ENCODE measurements at regions not wholly inside any gene's neighbourhood (a gene's known extent, or its start where the extent isn't known, plus 50 kb on each side); places are given as distances from the start of the nearest gene placed in this dataset.
A peak's percentile ranks its signal among the peaks of the same experiment; 100 is the strongest.

- H3K27ac ChIP-seq: no peak overlapping the region
- H3K27me3 ChIP-seq: no peaks in the 10 kb centered on the region
- WGBS, 5 donors: 78 to 91% (median 82%) methylated on average over 3 of the region's 3 CpGs
- no peak overlapping the region for H3K4me3 ChIP-seq
- H3K4me1 ChIP-seq: peaks cover 0 to 3% (median 0%) of the 10 kb centered on the region in 4 donors
- H3K36me3 ChIP-seq: no peaks in the 10 kb centered on the region
- no peak for TF ChIP-seq CTCF (IDR thresholded peaks at IDR 0.05)
- TF ChIP-seq EP300 (IDR thresholded peaks at IDR 0.05): no peak
- no peak for TF ChIP-seq POLR2A (IDR thresholded peaks at IDR 0.05)
- no peak for TF ChIP-seq POLR2AphosphoS5 (IDR thresholded peaks at IDR 0.05)
- intact Hi-C loops (cut with DNase I; ENCODE audit: low total_unique reads): no loop called here
- DNase-seq: no peak
- peaks cover 9 to 17% (median 12%) of the 10 kb centered on the region in 4 donors for H3K9me3 ChIP-seq
Observed at GRCh38 chr13:48778610-48779009, 124.9 kb downstream of the CYSLTR2 start.

- WGBS, 5 donors: 64 to 96% (median 78%) methylated on average over 2 of the region's 2 CpGs
- H3K36me3 ChIP-seq: no peaks in the 10 kb centered on the region
- peaks cover 0 to 5% (median 0%) of the 10 kb centered on the region in 4 donors for H3K4me1 ChIP-seq
- TF ChIP-seq POLR2AphosphoS5 (IDR thresholded peaks at IDR 0.05): no peak
- TF ChIP-seq CTCF (IDR thresholded peaks at IDR 0.05): no peak
- no peak for TF ChIP-seq EP300 (IDR thresholded peaks at IDR 0.05)
- no peak for TF ChIP-seq POLR2A (IDR thresholded peaks at IDR 0.05)
- intact Hi-C loops (cut with DNase I; ENCODE audit: low total_unique reads): no loop called here
- H3K4me3 ChIP-seq: no peak overlapping the region
- H3K27me3 ChIP-seq: no peaks in the 10 kb centered on the region
- H3K27ac ChIP-seq: no peak overlapping the region
- DNase-seq: no peak
- peaks cover 9 to 17% (median 12%) of the 10 kb centered on the region in 4 donors for H3K9me3 ChIP-seq
Observed at GRCh38 chr13:48780713-48781341, 127.1 kb downstream of the CYSLTR2 start.

- 61 to 73% (median 67%) methylated on average over 3 of the region's 3 CpGs for WGBS, 5 donors
- intact Hi-C loops (cut with DNase I; ENCODE audit: low total_unique reads): no loop called here
Observed at GRCh38 chr13:48782429-48782840, 128.7 kb downstream of the CYSLTR2 start.

GRCh38 chr13:48783181-48783630, 129.5 kb downstream of the CYSLTR2 start:
- peaks cover 0 to 5% (median 0%) of the 10 kb centered on the region in 4 donors for H3K4me1 ChIP-seq
- intact Hi-C loops (cut with DNase I; ENCODE audit: low total_unique reads): no loop called here
- H3K36me3 ChIP-seq: no peaks in the 10 kb centered on the region
- no peaks in the 10 kb centered on the region for H3K27me3 ChIP-seq
- TF ChIP-seq POLR2A (IDR thresholded peaks at IDR 0.05) (no peak), EP300 (IDR thresholded peaks at IDR 0.05) (peak; percentile 36), POLR2AphosphoS5 (IDR thresholded peaks at IDR 0.05) (peak; percentile 9 to 63 (median 45))
- H3K27ac ChIP-seq: peak overlapping the region in 3 of 5 donors; percentile 27 to 37 (median 35)
- peak; percentile 51 to 70 for DNase-seq
- peaks cover 9 to 17% (median 12%) of the 10 kb centered on the region in 4 donors for H3K9me3 ChIP-seq
- no peak overlapping the region for H3K4me3 ChIP-seq
- 38 to 69% (median 56%) methylated on average over 7 of the region's 7 CpGs for WGBS, 5 donors

More at GRCh38 chr13:48782429-48782840, 128.7 kb downstream of the CYSLTR2 start:
- peaks cover 9 to 17% (median 12%) of the 10 kb centered on the region in 4 donors for H3K9me3 ChIP-seq
- peak overlapping the region in 3 of 5 donors; percentile 22 to 35 (median 27) for H3K27ac ChIP-seq
- no peak overlapping the region for H3K4me3 ChIP-seq
- no peaks in the 10 kb centered on the region for H3K36me3 ChIP-seq
- no peaks in the 10 kb centered on the region for H3K27me3 ChIP-seq
- TF ChIP-seq POLR2AphosphoS5 (IDR thresholded peaks at IDR 0.05): no peak
- TF ChIP-seq POLR2A (IDR thresholded peaks at IDR 0.05): no peak
- TF ChIP-seq EP300 (IDR thresholded peaks at IDR 0.05): no peak
- no peak for TF ChIP-seq CTCF (IDR thresholded peaks at IDR 0.05)
- H3K4me1 ChIP-seq: peaks cover 0 to 5% (median 0%) of the 10 kb centered on the region in 4 donors
- no peak for DNase-seq
